ENCODE measurements at regions not wholly inside any gene's neighbourhood (a gene's known extent, or its start where the extent isn't known, plus 50 kb on each side); places are given as distances from the start of the nearest gene placed in this dataset.

DNA sequence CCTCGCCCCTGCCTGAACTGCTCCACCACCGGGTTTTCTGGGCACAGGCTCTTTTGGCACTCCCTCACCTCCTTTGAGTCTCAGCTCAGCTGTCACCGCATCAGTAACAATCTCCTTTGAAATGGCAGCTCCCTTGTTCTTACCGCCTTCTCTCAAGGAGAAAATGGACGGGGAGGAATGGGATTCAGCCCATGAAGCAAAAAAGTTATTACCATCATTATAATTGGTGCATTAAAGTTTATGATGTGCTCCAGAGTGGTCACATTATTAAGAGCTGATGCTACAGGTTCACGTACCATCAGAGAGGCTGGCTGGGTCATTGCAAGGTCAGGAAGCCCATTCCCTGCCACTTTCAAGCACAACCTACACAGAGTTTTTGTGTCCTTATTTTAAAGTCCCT lies 344.7 kb downstream of the AGTPBP1 start:
- H3K4me1 ChIP-seq (ENCODE audit: insufficient read depth, low read length, poor library complexity, severe bottlenecking): no peaks in the 10 kb centered on the region
- no peaks in the 10 kb centered on the region for H3K36me3 ChIP-seq (ENCODE audit: insufficient read depth, low read length)
- H3K4me3 ChIP-seq (ENCODE audit: low read depth, low read length, poor library complexity, severe bottlenecking): no peak overlapping the region
- H4K20me1 ChIP-seq (ENCODE audit: insufficient read depth, low read length): no peaks in the 10 kb centered on the region
- H2AFZ ChIP-seq (ENCODE audit: low read length): no peak overlapping the region
- H3K27ac ChIP-seq (ENCODE audit: low read depth, low read length, poor library complexity, severe bottlenecking): no peak overlapping the region
- H3K4me2 ChIP-seq (ENCODE audit: low read length): no peak overlapping the region
- H3K9me2 ChIP-seq (ENCODE audit: insufficient read depth, low read length): no peaks in the 10 kb centered on the region
- no TSS peak for BruUV-seq (replicated peaks)
- TF ChIP-seq, protein P1, sequence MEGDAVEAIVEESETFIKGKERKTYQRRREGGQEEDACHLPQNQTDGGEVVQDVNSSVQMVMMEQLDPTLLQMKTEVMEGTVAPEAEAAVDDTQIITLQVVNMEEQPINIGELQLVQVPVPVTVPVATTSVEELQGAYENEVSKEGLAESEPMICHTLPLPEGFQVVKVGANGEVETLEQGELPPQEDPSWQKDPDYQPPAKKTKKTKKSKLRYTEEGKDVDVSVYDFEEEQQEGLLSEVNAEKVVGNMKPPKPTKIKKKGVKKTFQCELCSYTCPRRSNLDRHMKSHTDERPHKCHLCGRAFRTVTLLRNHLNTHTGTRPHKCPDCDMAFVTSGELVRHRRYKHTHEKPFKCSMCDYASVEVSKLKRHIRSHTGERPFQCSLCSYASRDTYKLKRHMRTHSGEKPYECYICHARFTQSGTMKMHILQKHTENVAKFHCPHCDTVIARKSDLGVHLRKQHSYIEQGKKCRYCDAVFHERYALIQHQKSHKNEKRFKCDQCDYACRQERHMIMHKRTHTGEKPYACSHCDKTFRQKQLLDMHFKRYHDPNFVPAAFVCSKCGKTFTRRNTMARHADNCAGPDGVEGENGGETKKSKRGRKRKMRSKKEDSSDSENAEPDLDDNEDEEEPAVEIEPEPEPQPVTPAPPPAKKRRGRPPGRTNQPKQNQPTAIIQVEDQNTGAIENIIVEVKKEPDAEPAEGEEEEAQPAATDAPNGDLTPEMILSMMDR (conservative IDR thresholded peaks at IDR 0.05; ENCODE audit: low read length): no peak
- TF ChIP-seq EZH2phosphoT487 (IDR thresholded peaks at IDR 0.05; ENCODE audit: borderline replicate concordance, low read depth, low read length): no peak
- CTCF ChIA-PET (ENCODE audit: unreplicated experiment): interaction anchor here (0.5 kb wide), 1 partner anchor 226 kb away, joined by 13 read pairs; no protein-coding TSS in a partner anchor
- intact Hi-C loops (cut with micrococcal nuclease; ENCODE audit: unreplicated experiment): no loop called here
- POLR2A ChIA-PET: no interaction called here
- DNase-seq (ENCODE audit: low spot score): no peak
- no peaks in the 10 kb centered on the region for H3K79me2 ChIP-seq (ENCODE audit: insufficient read depth, low read depth, low read length)
- no peaks in the 10 kb centered on the region for H3K9me3 ChIP-seq (ENCODE audit: low read length)

GRCh38 chr9:85392260-85392659 lies 349.5 kb downstream of the AGTPBP1 start:
- TF ChIP-seq EZH2phosphoT487 (IDR thresholded peaks at IDR 0.05; ENCODE audit: borderline replicate concordance, low read depth, low read length): no peak
- TF ChIP-seq, protein P1 (conservative IDR thresholded peaks at IDR 0.05; ENCODE audit: low read length): no peak
- ChIA-PET CTCF (ENCODE audit: unreplicated experiment) (no interaction called here), POLR2A (interaction anchor here (0.7 to 1.7 kb wide), 3 partner anchors 13 to 1081 kb away, joined by 3 to 7 read pairs (median 7); no protein-coding TSS in a partner anchor)
- H3K9me2 ChIP-seq (ENCODE audit: insufficient read depth, low read length): no peaks in the 10 kb centered on the region
- H2AFZ ChIP-seq (ENCODE audit: low read length): no peak overlapping the region
- H3K4me2 ChIP-seq (ENCODE audit: low read length): no peak overlapping the region
- H3K79me2 ChIP-seq (ENCODE audit: insufficient read depth, low read depth, low read length): no peaks in the 10 kb centered on the region
- DNase-seq (ENCODE audit: low spot score): no peak
- no peaks in the 10 kb centered on the region for H3K4me1 ChIP-seq (ENCODE audit: insufficient read depth, low read length, poor library complexity, severe bottlenecking)
- H3K4me3 ChIP-seq (ENCODE audit: low read depth, low read length, poor library complexity, severe bottlenecking): no peak overlapping the region
- no TSS peak for BruUV-seq (replicated peaks)
- H3K27ac ChIP-seq (ENCODE audit: low read depth, low read length, poor library complexity, severe bottlenecking): no peak overlapping the region
- no peaks in the 10 kb centered on the region for H3K9me3 ChIP-seq (ENCODE audit: low read length)
- no peaks in the 10 kb centered on the region for H4K20me1 ChIP-seq (ENCODE audit: insufficient read depth, low read length)
- intact Hi-C loops (cut with micrococcal nuclease; ENCODE audit: unreplicated experiment): no loop called here
- no peaks in the 10 kb centered on the region for H3K36me3 ChIP-seq (ENCODE audit: insufficient read depth, low read length)

DNA sequence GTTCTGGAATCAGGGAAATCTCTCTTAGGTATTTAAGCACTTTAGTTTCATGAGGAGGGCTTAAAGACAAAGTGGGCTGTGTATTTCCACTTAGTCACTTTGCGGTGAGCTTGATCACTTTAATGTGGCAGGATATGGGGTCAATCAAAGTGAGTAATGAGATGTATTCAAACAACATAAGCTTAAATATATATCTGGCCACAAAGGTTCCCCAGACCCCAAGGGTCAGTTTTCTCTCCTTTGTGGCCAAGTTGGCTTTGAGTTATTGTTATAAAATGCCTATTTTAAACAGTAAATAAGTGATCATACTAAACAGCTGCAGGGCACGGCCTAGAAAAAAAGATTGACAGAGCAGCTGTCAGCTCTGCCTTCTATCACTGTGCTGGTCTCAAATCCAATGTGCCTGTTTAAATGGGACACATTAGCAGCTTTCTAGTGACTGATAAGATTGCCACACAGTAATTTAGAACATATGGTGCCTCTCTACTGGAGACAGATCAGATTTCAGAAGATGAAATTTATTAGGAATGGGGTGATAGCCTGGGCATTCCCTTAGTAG lies 363.9 kb downstream of the AGTPBP1 start:
- ChIA-PET CTCF (ENCODE audit: unreplicated experiment) (no interaction called here), POLR2A (interaction anchor here (0.6 kb wide), 1 partner anchor 803 kb away, joined by 3 read pairs; no protein-coding TSS in a partner anchor)
- intact Hi-C loops (cut with micrococcal nuclease; ENCODE audit: unreplicated experiment): no loop called here
- Histone ChIP-seq H3K9me2 (ENCODE audit: insufficient read depth, low read length) (no peaks in the 10 kb centered on the region), H3K36me3 (ENCODE audit: insufficient read depth, low read length) (no peaks in the 10 kb centered on the region), H4K20me1 (ENCODE audit: insufficient read depth, low read length) (no peaks in the 10 kb centered on the region), H3K9me3 (ENCODE audit: low read length) (no peaks in the 10 kb centered on the region), H3K4me1 (ENCODE audit: insufficient read depth, low read length, poor library complexity, severe bottlenecking) (no peaks in the 10 kb centered on the region), H3K4me3 (ENCODE audit: low read depth, low read length, poor library complexity, severe bottlenecking) (no peak overlapping the region), H3K79me2 (ENCODE audit: insufficient read depth, low read depth, low read length) (no peaks in the 10 kb centered on the region), H3K4me2 (ENCODE audit: low read length) (no peak overlapping the region), H3K27ac (ENCODE audit: low read depth, low read length, poor library complexity, severe bottlenecking) (no peak overlapping the region), H2AFZ (ENCODE audit: low read length) (no peak overlapping the region)
- no TSS peak for BruUV-seq (replicated peaks)
- DNase-seq (ENCODE audit: low spot score): no peak
- TF ChIP-seq, protein P1 (conservative IDR thresholded peaks at IDR 0.05; ENCODE audit: low read length): no peak
- TF ChIP-seq EZH2phosphoT487 (IDR thresholded peaks at IDR 0.05; ENCODE audit: borderline replicate concordance, low read depth, low read length): no peak
